HepG2 (cell line): ENCODE measurements at regions not wholly inside any gene's neighbourhood (a gene's known extent, or its start where the extent isn't known, plus 50 kb on each side); places are given as distances from the start of the nearest gene placed in this dataset.

Experiments used
- ATAC-seq: fragments of 200-7000 bp; cut with Tn5 transposase; 3 replicates; pipeline ENCODE4 v1.9.1; 2020; ENCODE audit warnings: mild to moderate bottlenecking, moderate library complexity
- BruUV-seq: library from RNA; stranded (reverse); fragments of 400-500 nt; replicated peaks from 2 replicates; lab custom pipeline; 2021; lab: Mats Ljungman, UMichigan
- CTCF ChIA-PET: fragments of 300-600 bp; formaldehyde crosslinking; extraction: SDS; loops from one replicate; lab custom pipeline; 2021; ENCODE audit warnings: low total read pairs, inconsistent platforms, low intra/inter-chr PET ratio; lab: Yijun Ruan, JAX
- POLR2A ChIA-PET: fragments of 350-600 bp; sonication (Branson Sonifier 250); formaldehyde crosslinking; loops from one replicate; lab custom pipeline; 2020; ENCODE audit warnings: antibody characterized with exemption, inconsistent platforms; lab: Yijun Ruan, JAX
- DNase-seq: peaks from one replicate; pipeline ENCODE4 v3.0.0-alpha.2; 2015; ENCODE audit warnings: low spot score
- FAIRE-seq: peaks from 3 replicates; lab custom pipeline; 2011; peaks lifted over from hg19 to GRCh38; lab: Jason Lieb, UNC
- H2AFZ ChIP-seq: one replicate; pipeline ENCODE4 v1.6.1; 2011; ENCODE audit warnings: low read length, inconsistent platforms
- H3K27ac ChIP-seq: fragments of 300-600 bp; 3 replicates; pipeline ENCODE4 v1.8.0; 2011; ENCODE audit warnings: mixed run types, mild to moderate bottlenecking, mixed read lengths, low read length, inconsistent platforms; ENCODE audit not compliant: insufficient read depth; ENCODE audit errors: extremely low read length
- H3K27me3 ChIP-seq, 2 experiments: fragments of 200-600 bp in 1 of 2; 2 replicates in 1 of 2; 3 replicates in 1 of 2; pipeline versions ENCODE4 v1.6.0 to v1.8.0; 2011; ENCODE audit warnings: low read length in 2 of 2, mild to moderate bottlenecking in 2 of 2, moderate library complexity in 2 of 2, inconsistent platforms in 1 of 2; ENCODE audit not compliant: insufficient read depth in 2 of 2, control insufficient read depth in 1 of 2
- H3K36me3 ChIP-seq, 2 experiments: fragments of 200-600 bp in 1 of 2; replicated peaks in 1 of 2; 2 replicates in 1 of 2; 3 replicates in 1 of 2; pipeline versions ENCODE4 v1.5.1 to v1.8.0; 2011; ENCODE audit warnings: low read length in 2 of 2, inconsistent platforms in 1 of 2; ENCODE audit not compliant: insufficient read depth in 2 of 2, control insufficient read depth in 1 of 2
- H3K4me1 ChIP-seq: 2 replicates; pipeline ENCODE4 v1.5.1; 2012; ENCODE audit warnings: low read length, inconsistent platforms; ENCODE audit not compliant: insufficient read depth
- H3K4me2 ChIP-seq: 2 replicates; pipeline ENCODE4 v1.6.0; 2011; ENCODE audit warnings: low read depth, low read length, inconsistent platforms
- H3K4me3 ChIP-seq, 3 experiments: fragments of 200-600 bp in 1 of 3; sonication (generic), shearing (Covaris generic) in 1 of 3; replicated peaks in 1 of 3; 2 replicates each; pipeline ENCODE4 v1.5.1; 2011 to 2016; ENCODE audit warnings: low read length in 3 of 3, inconsistent platforms in 2 of 3, low read depth in 2 of 3, mild to moderate bottlenecking in 2 of 3, control low read depth in 1 of 3, mixed read lengths in 1 of 3; ENCODE audit not compliant: insufficient read depth in 1 of 3
- H3K79me2 ChIP-seq: one replicate; pipeline ENCODE4 v1.6.1; 2011; ENCODE audit warnings: low read length, inconsistent platforms; ENCODE audit not compliant: insufficient read depth
- H3K9ac ChIP-seq: 2 replicates; pipeline ENCODE4 v1.6.0; 2011; ENCODE audit warnings: mild to moderate bottlenecking, low read depth, low read length, inconsistent platforms; ENCODE audit not compliant: insufficient read depth
- H3K9me3 ChIP-seq: 2 replicates; pipeline ENCODE4 v1.5.1; 2012; ENCODE audit warnings: mild to moderate bottlenecking, low read length
- H4K20me1 ChIP-seq: 2 replicates; pipeline ENCODE4 v1.6.0; 2011; ENCODE audit warnings: inconsistent platforms, mild to moderate bottlenecking, low read length, moderate library complexity; ENCODE audit not compliant: insufficient read depth
- AKAP8 ChIP-seq: sonication (generic); formaldehyde crosslinking; IDR thresholded peaks from 2 replicates; pipeline ENCODE4 v1.5.1; 2020; ENCODE audit warnings: mild to moderate bottlenecking, missing genetic modification reagents
- CREB1 ChIP-seq, 2 experiments: fragments of 450-650 bp in 1 of 2; IDR thresholded peaks; 2 replicates each; pipeline ENCODE4 v1.6.1; 2016 to 2017; ENCODE audit warnings: control low read depth in 1 of 2, mild to moderate bottlenecking in 1 of 2, missing compliant biosample characterization in 1 of 2, missing genetic modification characterization in 1 of 2
- JDP2 ChIP-seq: sonication (generic); formaldehyde crosslinking; IDR thresholded peaks from 2 replicates; pipeline ENCODE4 v1.8.1; 2022; ENCODE audit warnings: missing genetic modification reagents, borderline replicate concordance
- MXD1 ChIP-seq: sonication (generic); formaldehyde crosslinking; IDR thresholded peaks from 2 replicates; pipeline ENCODE4 v1.4.0; 2020; ENCODE audit warnings: mild to moderate bottlenecking, missing genetic modification reagents
- TERF1 ChIP-seq: sonication (generic); formaldehyde crosslinking; IDR thresholded peaks from 2 replicates; pipeline ENCODE4 v1.8.0; 2022; ENCODE audit warnings: mild to moderate bottlenecking, missing genetic modification reagents, moderate library complexity
- ZNF136 ChIP-seq: sonication (generic); formaldehyde crosslinking; IDR thresholded peaks from 2 replicates; pipeline ENCODE4 v1.8.1; 2022; ENCODE audit warnings: low read depth, mild to moderate bottlenecking, moderate library complexity, missing genetic modification reagents
- ZNF281 ChIP-seq: sonication (generic); formaldehyde crosslinking; IDR thresholded peaks from 2 replicates; pipeline ENCODE4 v1.4.0; 2020; ENCODE audit warnings: missing genetic modification reagents, borderline replicate concordance
- ZNF605 ChIP-seq: sonication (generic); formaldehyde crosslinking; IDR thresholded peaks from 2 replicates; pipeline ENCODE4 v1.8.0; 2022; ENCODE audit warnings: mild to moderate bottlenecking, missing genetic modification reagents
- WGBS: methylation state at CpG from one replicate; pipeline ENCODE4 v1.1.6; 2017; ENCODE audit warnings: low lambda C conversion rate; 5-methylcytosine and 5-hydroxymethylcytosine counted together
- in situ Hi-C: cut with HindIII; loops from 2 replicates; pipeline ENCODE4 v1.10.0; 2017; ENCODE audit warnings: low pct_unique_long_range_greater_than_20kb; ENCODE audit not compliant: extremely low pct_ligation_motif_present
- intact Hi-C: fragments of 100-400 bp; cut with micrococcal nuclease; formaldehyde crosslinking; loops from one replicate; pipeline ENCODE4 v1.10.0; 2022; ENCODE audit not compliant: unreplicated experiment

- DNase-seq (no peak), ATAC-seq (no peak), FAIRE-seq (no peak)
- intact Hi-C loops, result no loop called here
- Histone ChIP-seq H2AFZ (no peak overlapping the region), H3K9ac (no peak overlapping the region), H3K4me2 (no peak overlapping the region), H4K20me1 (no peaks in the 10 kb centered on the region), H3K9me3 (no peaks in the 10 kb centered on the region), H3K4me1 (peaks cover 54% of the 10 kb centered on the region), H3K27ac (no peak overlapping the region), H3K4me3 (no peak overlapping the region), H3K27me3 (peaks cover 1 to 14% of the 10 kb centered on the region in 2 experiments; a peak in 2 of 5 replicates), H3K79me2 (no peaks in the 10 kb centered on the region), H3K36me3 (no peaks in the 10 kb centered on the region)
- POLR2A ChIA-PET, result no interaction called here
- CTCF ChIA-PET, result no interaction called here
- 55% methylated on average over 7 of the region's 7 CpGs for WGBS
- TF ChIP-seq AKAP8 (CRISPR knock-in tag), result no peak
- TF ChIP-seq ZNF605 (CRISPR knock-in tag), result no peak
- TF ChIP-seq JDP2, result no peak
- TF ChIP-seq CREB1 (IDR thresholded peaks at IDR 0.05), result peak; percentile 29; the same call in 1 of the 2 replicates
- no peak for TF ChIP-seq CREB1 (CRISPR knock-in tag; IDR thresholded peaks at IDR 0.05)
- in situ Hi-C loops, result no loop called here
- no TSS peak for BruUV-seq
Measured at GRCh38 chr11:71309181-71309580, 56.8 kb upstream of the SHANK2 start.

GRCh38 chr11:71307811-71308645, 55.7 kb upstream of the SHANK2 start:
- Histone ChIP-seq H3K9me3 (no peaks in the 10 kb centered on the region), H3K36me3 (no peaks in the 10 kb centered on the region), H3K4me2 (no peak overlapping the region), H3K4me3 (no peak overlapping the region), H3K27ac (no peak overlapping the region), H2AFZ (no peak overlapping the region), H3K27me3 (peaks cover under 1 to 10% of the 10 kb centered on the region in 2 experiments; a peak in 1 of 5 replicates), H4K20me1 (no peaks in the 10 kb centered on the region), H3K79me2 (no peaks in the 10 kb centered on the region), H3K9ac (no peak overlapping the region), H3K4me1 (peaks cover 54% of the 10 kb centered on the region)
- ATAC-seq (peak; percentile 46), DNase-seq (no peak), FAIRE-seq (no peak)
- CTCF ChIA-PET, result no interaction called here
- POLR2A ChIA-PET, result interaction anchor here (1.9 kb wide), 1 partner anchor 55 kb away, joined by 10 read pairs; the partner anchor contains the start of gene SHANK2
- 35% methylated on average over 5 of the region's 5 CpGs for WGBS
- in situ Hi-C loops, result no loop called here
- TF ChIP-seq ZNF281 (CRISPR knock-in tag) (no peak), MXD1 (0 out of 2 replicates have a peak, but pooled peaks have one; percentile 7), TERF1 (CRISPR knock-in tag) (0 out of 2 replicates have a peak, but pooled peaks have one; percentile 33), ZNF136 (CRISPR knock-in tag) (no peak)
- intact Hi-C loops, result loop anchor here (2.0 kb wide), 1 partner anchor 55 kb away; the partner anchor contains the start of gene SHANK2
- BruUV-seq, result no TSS peak
